ENCODE measurements at regions not wholly inside any gene's neighbourhood (a gene's known extent, or its start where the extent isn't known, plus 50 kb on each side); places are given as distances from the start of the nearest gene placed in this dataset.

DNA sequence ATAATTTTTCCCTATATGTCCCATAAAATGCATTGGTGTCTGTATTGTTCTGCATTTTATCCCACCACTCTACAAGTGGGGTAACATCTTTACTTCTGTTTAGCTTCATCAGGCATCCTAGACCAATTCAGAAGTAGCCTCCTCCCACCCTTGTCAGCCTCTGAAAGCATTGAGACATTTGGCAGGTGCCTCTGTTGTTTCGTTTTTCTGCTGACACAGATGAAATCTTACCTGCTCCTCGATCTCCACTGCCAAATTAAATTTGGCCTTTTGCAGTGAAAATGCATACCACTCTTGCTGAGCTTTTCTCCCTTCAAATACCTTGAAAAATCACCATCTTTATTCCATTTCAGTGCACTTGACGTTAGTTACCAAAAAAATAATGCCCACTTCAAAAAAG is 83.5 kb upstream of the STARD13 start:
- peaks cover 0 to 22% (median 3%) of the 10 kb centered on the region in 9 donors for H3K4me1 ChIP-seq
- intact Hi-C loops (cut with DNase I): no loop called here
- H3K4me3 ChIP-seq: no peak overlapping the region
- no peaks in the 10 kb centered on the region for H3K27me3 ChIP-seq
- no peaks in the 10 kb centered on the region for H3K36me3 ChIP-seq
- WGBS, 2 donors: 91 to 92% methylated on average over 3 of the region's 3 CpGs
- no peak overlapping the region for H3K27ac ChIP-seq
- no peak for DNase-seq
- no peak for ATAC-seq
- TF ChIP-seq, protein P1, sequence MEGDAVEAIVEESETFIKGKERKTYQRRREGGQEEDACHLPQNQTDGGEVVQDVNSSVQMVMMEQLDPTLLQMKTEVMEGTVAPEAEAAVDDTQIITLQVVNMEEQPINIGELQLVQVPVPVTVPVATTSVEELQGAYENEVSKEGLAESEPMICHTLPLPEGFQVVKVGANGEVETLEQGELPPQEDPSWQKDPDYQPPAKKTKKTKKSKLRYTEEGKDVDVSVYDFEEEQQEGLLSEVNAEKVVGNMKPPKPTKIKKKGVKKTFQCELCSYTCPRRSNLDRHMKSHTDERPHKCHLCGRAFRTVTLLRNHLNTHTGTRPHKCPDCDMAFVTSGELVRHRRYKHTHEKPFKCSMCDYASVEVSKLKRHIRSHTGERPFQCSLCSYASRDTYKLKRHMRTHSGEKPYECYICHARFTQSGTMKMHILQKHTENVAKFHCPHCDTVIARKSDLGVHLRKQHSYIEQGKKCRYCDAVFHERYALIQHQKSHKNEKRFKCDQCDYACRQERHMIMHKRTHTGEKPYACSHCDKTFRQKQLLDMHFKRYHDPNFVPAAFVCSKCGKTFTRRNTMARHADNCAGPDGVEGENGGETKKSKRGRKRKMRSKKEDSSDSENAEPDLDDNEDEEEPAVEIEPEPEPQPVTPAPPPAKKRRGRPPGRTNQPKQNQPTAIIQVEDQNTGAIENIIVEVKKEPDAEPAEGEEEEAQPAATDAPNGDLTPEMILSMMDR (IDR thresholded peaks at IDR 0.05): no peak
- H3K9me3 ChIP-seq: no peaks in the 10 kb centered on the region

GRCh38 chr13:33372251-33372919 is 86.8 kb upstream of the STARD13 start:
- 80 to 81% methylated on average over 4 of the region's 4 CpGs for WGBS, 2 donors
- H3K36me3 ChIP-seq: no peaks in the 10 kb centered on the region
- H3K4me3 ChIP-seq: no peak overlapping the region
- TF ChIP-seq, protein P1 (IDR thresholded peaks at IDR 0.05): no peak
- H3K27me3 ChIP-seq: no peaks in the 10 kb centered on the region
- intact Hi-C loops (cut with DNase I): no loop called here
- H3K9me3 ChIP-seq: peaks cover 0 to 4% (median 0%) of the 10 kb centered on the region in 11 donors
- H3K27ac ChIP-seq: no peak overlapping the region
- peaks cover 0 to 16% (median 3%) of the 10 kb centered on the region in 9 donors for H3K4me1 ChIP-seq
- DNase-seq: no peak
- ATAC-seq: no peak

DNA sequence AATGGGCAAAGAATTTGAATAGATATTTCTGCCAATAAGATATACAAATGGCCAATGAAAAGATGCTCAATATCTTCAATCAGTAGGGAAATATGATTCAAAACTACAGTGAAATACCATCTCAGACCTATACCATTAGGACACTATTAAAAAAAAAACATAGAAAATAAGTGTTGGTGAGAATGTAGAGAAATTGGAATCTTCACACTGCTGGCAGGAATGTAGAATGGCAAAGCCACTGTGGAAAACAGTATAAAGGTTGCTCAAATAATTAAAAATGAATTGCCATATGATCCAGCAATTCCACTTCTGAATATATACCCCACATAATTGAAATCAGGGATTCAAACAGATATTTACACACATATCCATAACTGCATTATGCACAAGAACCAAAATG is 88.1 kb upstream of the STARD13 start:
- ATAC-seq: no peak
- DNase-seq: no peak
- Histone ChIP-seq H3K4me1 (peaks cover 0 to 4% (median under 1%) of the 10 kb centered on the region in 9 donors), H3K27me3 (no peaks in the 10 kb centered on the region), H3K27ac (no peak overlapping the region), H3K4me3 (no peak overlapping the region), H3K36me3 (no peaks in the 10 kb centered on the region), H3K9me3 (peaks cover 0 to 4% (median 0%) of the 10 kb centered on the region in 11 donors)
- intact Hi-C loops (cut with DNase I): no loop called here
- TF ChIP-seq, protein P1 (IDR thresholded peaks at IDR 0.05): no peak

DNA sequence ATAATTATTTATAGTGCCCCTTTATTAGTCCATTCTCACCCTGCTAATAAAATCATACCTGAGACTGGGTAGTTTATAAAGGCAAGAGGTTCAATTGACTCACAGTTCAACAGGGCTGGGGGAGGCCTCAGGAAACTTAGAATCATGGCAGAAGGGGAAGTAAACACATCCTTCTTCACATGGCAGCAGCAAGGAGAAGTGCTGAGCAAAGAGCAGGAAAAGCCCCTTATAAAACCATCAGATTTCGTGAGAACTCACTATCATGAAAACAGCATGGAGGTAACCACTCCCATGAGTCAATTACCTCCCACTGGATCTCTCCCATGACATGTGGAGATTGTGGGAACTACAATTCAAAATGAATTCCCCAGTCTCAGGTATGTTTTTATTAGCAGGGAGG is 89.9 kb upstream of the STARD13 start:
- no peaks in the 10 kb centered on the region for H3K36me3 ChIP-seq
- peaks cover 0 to 4% (median 0%) of the 10 kb centered on the region in 9 donors for H3K4me1 ChIP-seq
- DNase-seq (no peak), ATAC-seq (no peak)
- no peak overlapping the region for H3K27ac ChIP-seq
- peaks cover 0 to 4% (median 0%) of the 10 kb centered on the region in 11 donors for H3K9me3 ChIP-seq
- intact Hi-C loops (cut with DNase I): no loop called here
- H3K4me3 ChIP-seq: no peak overlapping the region
- no peaks in the 10 kb centered on the region for H3K27me3 ChIP-seq
- TF ChIP-seq, protein P1 (IDR thresholded peaks at IDR 0.05): no peak
- 75 to 79% methylated on average over 1 of the region's 1 CpG for WGBS, 2 donors
